NCI-H1694 treated with DMSO at 0.1 percent for 48 hours (cell line): ENCODE measurements at regions not wholly inside any gene's neighbourhood (a gene's known extent, or its start where the extent isn't known, plus 50 kb on each side); places are given as distances from the start of the nearest gene placed in this dataset.
A peak's percentile ranks its signal among the peaks of the same experiment; 100 is the strongest.
"Not testable (repeated sequence)": the region's sequence is repeated elsewhere in the genome, so short reads cannot be mapped to it uniquely, and the experiment has no call there.

ENCODE experiments used
- DNase-seq: peaks from one replicate; lab custom pipeline; 2025; lab: John Stamatoyannopoulos, UW

- not testable (repeated sequence) for DNase-seq
These were observed 279.9 kb downstream of the PLS3 start for GRCh38 chrX:115840729-115841409.

- DNase-seq: not testable (repeated sequence)
These were observed 290.0 kb downstream of the PLS3 start for GRCh38 chrX:115850986-115851385.

DNA sequence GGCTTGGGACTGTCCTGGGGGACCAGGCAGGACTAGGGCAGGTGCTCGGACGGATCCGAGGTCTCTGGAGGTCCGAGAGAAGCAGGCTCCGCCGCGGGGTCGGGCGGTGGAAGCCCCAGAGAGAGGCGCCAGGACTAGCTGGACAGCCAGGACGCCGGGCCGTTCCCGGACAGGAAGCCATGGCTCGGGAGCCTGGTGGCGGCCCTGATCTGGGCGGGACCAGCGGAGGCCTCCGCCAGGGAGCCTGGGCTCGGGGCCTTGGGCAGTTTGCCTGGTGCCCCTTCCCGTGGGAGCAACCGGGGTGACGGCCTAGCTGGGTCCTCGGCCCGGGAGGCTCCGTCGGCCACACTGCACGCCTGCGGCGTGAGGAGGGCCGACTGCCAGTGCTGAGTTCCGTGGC lies 292.3 kb downstream of the PLS3 start:
- DNase-seq: not testable (repeated sequence)

DNA sequence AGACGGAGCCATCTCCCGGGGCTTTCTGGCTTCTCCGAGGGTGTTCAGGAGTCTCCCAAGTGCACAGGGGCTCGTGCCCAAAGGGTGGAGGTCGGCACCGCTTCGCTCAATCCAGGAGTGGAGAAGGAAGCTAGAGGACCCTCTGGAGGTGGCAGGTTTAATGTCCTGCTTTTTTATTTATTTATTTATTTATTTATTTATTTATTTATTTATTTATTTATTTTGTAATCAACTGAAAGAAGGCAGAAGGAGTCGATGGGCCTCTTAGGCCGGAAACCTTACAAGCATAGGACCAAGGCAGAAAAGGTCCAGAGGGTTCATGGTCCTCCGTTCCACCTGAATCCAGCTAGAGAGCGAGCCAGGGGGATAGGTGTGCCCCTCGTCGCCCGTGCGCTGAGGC lies 289.4 kb upstream of the AGTR2 start:
- DNase-seq: not testable (repeated sequence)

DNA sequence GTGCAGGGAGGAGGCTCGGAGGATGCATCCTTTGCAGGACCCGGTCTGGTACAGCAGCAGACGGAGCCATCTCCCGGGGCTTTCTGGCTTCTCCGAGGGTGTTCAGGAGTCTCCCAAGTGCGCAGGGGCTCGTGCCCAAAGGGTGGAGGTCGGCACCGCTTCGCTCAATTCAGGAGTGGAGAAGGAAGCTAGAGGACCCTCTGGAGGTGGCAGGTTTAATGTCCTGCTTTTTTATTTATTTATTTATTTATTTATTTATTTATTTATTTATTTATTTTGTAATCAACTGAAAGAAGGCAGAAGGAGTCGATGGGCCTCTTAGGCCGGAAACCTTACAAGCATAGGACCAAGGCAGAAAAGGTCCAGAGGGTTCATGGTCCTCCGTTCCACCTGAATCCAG lies 286.4 kb upstream of the AGTR2 start:
- DNase-seq: not testable (repeated sequence)

DNA sequence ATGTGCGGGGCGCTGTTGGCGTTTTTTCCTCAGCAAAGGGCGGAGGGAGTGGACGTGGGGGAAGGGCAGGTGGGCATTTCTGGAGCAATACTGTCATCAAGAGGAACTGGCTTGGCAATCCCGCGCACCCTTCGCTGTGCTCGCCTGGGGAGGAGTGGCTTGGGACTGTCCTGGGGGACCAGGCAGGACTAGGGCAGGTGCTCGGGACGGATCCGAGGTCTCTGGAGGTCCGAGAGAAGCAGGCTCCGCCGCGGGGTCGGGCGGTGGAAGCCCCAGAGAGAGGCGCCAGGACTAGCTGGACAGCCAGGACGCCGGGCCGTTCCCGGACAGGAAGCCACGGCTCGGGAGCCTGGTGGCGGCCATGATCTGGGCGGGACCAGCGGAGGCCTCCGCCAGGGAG lies 282.5 kb upstream of the AGTR2 start:
- DNase-seq: not testable (repeated sequence)

DNA sequence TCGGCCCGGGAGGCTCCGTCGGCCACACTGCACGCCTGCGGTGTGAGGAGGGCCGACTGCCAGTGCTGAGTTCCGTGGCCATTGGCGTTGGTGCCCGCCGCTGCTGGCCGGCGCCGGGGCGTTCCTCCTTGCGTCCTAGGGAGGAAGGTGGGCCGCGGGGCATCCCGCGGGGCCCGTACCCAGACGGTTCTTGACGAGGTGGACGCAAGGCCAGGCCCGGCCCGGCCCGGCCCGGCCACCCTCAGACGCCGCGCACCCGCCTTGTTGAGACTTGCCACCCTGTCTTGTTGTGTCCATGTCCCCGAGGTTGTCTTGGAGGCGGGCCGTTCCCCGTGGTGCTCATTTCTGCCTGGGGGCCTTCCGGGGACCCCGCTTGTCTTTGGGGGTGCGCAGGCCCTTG lies 282.0 kb upstream of the AGTR2 start:
- not testable (repeated sequence) for DNase-seq

- DNase-seq: no peak
These were observed 281.2 kb upstream of the AGTR2 start for GRCh38 chrX:115889121-115889890.

DNA sequence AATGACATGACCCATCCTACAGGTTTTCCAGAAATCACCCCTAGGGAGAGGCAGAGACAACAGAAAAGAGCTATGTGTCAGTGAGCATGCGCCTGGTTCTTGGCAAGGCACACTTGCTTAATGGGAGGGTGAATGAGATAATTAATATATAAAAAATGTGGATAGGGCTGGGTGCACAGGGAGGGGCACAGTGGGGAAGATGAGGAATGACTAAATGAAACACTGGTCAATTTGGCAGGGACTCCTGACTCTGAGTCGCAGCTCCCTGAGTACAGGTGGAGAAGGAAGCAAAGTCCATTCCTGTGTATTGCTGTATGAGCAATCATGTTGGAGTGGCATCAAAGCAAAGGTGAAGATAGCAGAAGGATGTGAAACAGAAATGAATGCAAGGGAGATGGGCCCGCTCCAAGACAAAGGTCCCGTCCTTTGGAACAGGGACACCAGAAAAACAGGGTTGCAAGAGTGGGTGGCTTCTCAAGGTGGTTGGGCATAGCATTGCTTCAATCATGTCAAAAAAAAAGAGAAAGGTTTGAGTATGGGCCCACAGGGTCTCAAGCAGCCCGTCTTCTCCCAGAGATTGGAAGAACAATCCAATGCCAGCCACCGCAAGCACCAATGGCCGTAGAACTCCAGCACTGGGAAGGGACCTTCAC lies 278.4 kb upstream of the AGTR2 start:
- no peak for DNase-seq

DNA sequence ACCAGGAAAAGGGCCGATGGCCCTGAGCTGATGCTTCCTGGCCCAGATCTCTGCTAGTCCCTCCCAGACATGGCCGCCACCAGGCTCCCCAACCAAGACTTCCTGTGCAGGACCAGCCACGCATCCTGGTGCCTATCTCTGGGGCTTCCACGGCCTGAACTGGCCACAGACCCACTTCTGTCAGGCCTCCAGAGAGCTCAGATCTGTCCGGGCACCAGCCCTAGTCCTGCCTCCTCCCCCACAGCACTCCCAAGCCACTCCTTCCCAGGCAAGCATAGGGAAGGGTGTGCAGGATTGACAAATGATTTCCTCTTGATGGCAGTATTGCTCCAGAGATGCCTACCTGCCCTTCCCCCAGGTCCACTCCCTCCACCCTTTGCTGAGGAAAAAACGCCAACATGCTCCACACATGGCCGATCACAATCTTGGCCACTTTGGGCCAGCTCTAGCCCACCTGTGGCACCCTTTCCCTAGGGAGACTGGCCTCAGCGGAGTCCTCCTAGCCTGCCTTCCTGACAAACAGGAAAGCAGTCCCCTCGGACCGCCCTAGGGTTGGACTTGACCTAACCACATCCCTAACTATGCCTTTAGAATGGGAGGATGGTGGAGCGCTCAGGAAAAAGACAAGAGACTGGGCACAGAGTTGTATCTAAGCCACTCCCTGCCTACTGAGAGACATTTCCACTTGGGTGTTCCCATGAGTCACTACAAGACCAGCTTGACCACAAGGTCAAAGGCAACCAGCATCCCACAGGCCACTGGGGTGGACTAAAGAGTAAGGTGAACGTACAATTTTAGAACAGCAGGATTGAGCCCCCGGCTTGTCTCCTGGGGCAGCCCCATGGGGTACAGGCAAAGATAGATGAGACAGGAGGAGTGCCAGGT lies 277.5 kb upstream of the AGTR2 start:
- DNase-seq: peak; percentile 61

- peak; percentile 81 for DNase-seq
These were observed 276.5 kb upstream of the AGTR2 start for GRCh38 chrX:115894087-115894486.

- DNase-seq: no peak
These were observed 274.7 kb upstream of the AGTR2 start for GRCh38 chrX:115895678-115896329.

GRCh38 chrX:115896362-115896761 lies 274.2 kb upstream of the AGTR2 start:
- DNase-seq: no peak

DNA sequence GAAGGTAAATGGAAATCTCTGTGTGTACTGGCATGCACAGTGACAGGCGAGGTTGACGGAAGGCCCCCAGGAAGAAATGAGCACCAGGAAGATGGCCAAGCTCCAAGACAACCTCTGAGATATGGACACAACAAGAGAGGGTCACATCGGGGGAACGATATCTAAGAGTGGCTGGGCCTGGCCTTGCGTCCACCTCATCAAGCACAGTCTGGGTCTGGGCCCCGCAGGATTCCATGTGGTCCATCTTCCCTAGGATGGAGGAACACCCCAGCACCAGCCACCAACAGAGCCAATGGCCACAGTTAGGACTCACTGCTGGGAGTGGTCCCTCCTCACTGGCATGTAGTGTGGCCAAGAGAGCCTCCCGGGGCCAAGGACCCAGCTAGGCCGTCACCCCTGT lies 272.6 kb upstream of the AGTR2 start:
- no peak for DNase-seq

DNA sequence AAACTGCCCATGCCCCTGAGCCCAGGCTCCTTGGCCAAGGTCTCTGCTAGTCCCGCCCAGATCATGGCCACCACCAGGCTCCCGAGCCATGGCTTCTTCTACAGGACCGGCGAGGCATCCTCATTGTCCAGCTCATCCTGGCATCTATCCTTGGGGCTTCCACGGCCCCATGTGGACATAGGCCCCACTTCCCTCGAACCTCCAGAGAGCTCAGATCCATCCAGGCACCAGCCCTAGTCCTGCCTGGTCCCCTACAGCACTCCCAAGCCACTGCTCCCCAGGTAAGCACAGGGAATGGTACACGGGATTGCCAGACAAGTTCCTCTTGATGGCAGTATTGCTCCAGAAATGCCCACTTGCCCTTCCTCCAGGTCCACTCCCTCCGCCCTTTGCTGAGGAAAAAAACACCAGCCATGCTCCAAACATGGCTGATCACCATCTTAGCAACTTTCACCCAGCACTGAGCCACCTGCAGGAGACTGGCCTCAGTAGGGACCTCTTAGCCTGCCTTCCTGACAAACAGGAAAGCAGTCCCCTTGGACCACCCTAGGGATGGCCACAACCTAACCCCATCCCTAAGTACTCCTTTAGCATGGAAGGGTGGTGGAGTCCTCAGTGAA lies 272.1 kb upstream of the AGTR2 start:
- DNase-seq: peak; percentile 30

DNA sequence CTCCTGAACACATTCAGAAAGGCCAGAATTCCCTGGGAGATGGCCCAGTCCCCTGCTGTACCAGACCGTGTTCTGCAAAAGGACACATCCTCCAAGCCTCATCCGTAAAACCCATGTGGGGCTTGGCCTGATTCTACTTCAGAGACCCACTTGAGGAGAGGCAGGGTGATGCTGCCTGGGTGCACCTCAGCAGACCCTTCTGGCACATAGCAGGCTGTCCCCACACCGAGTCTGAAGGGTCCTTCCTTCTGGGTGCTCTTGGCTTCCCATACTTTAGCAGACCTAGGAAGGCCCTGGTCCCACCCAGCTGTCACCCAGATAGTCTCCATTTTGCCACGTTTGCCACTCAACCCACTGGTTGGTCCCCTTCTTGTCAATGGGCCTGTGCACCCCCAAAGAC lies 270.1 kb upstream of the AGTR2 start:
- DNase-seq: no peak

DNA sequence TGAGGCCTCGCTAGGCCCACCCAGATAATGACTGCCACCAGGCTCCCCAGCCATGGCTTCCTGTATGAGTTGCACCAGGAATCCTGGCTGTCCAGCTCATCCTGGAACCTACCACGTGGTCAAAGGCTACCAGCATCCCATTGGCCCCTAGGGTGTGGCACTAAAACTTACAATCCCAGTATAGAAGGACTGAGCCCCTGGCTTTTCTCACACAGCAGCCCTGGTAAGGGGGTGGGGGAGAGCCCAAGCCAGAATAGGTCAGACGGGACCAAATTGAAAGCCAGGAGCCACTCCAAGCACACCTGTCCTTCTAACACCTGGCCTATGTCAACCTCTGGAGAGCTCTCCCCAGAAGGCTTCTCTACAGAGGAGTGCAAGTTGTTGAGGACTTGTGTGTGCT lies 269.3 kb upstream of the AGTR2 start:
- DNase-seq: no peak

GRCh38 chrX:115902995-115903394 lies 267.5 kb upstream of the AGTR2 start:
- DNase-seq: no peak

DNA sequence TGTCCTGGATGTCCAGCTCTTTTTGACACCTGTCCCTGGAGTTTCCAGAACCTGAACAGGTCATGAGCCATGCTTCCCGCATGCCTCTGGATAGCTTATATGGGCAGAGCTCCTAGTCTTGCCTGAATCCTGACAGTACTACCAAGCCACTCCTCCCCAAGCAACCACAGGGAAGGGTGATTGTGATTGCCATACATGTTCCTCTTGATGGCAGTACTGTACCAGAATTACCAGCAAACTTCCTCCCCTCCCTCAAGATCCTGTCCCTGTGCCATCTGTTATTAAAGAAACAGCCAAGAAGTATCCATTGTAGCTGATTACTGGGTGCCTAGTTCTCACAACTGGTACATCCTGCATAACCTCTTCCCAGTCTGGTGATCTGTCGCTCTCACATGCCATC lies 264.3 kb upstream of the AGTR2 start:
- no peak for DNase-seq

GRCh38 chrX:115906881-115907280 lies 263.7 kb upstream of the AGTR2 start:
- DNase-seq: no peak

GRCh38 chrX:115909017-115909416 lies 261.5 kb upstream of the AGTR2 start:
- no peak for DNase-seq
